ENCODE measurements at regions not wholly inside any gene's neighbourhood (a gene's known extent, or its start where the extent isn't known, plus 50 kb on each side); places are given as distances from the start of the nearest gene placed in this dataset.

DNA sequence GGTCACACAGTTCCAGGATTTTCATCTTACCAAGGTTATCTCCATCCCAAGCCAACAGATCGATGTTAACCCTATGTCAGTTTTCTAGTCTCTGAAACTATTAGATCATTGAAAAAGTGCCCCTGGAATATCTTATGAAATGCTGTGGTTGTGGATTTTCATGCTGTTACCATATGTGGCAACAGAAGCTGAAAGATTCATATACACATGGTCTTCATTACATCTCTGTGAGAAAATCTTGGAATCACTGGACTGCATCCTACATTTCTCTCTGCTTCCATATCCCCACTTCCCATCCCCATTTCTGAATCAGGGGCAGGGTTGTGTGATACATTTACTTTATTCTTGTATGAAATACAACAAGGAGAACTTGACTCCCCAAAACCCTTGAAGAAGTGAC lies 146.1 kb downstream of the SLC16A9 start:
- DNase-seq (no peak), ATAC-seq (no peak)
- no peaks in the 10 kb centered on the region for H3K27me3 Mint-ChIP-seq
- H3K36me3 Mint-ChIP-seq (ENCODE audit: low read depth) = no peaks in the 10 kb centered on the region
- CTCF ChIA-PET = no interaction called here
- intact Hi-C loops (cut with micrococcal nuclease) = no loop called here
- no peaks in the 10 kb centered on the region for H3K9me3 Mint-ChIP-seq
- H3K4me1 Mint-ChIP-seq (ENCODE audit: low read depth) = no peaks in the 10 kb centered on the region
- TF ChIP-seq, protein P1, sequence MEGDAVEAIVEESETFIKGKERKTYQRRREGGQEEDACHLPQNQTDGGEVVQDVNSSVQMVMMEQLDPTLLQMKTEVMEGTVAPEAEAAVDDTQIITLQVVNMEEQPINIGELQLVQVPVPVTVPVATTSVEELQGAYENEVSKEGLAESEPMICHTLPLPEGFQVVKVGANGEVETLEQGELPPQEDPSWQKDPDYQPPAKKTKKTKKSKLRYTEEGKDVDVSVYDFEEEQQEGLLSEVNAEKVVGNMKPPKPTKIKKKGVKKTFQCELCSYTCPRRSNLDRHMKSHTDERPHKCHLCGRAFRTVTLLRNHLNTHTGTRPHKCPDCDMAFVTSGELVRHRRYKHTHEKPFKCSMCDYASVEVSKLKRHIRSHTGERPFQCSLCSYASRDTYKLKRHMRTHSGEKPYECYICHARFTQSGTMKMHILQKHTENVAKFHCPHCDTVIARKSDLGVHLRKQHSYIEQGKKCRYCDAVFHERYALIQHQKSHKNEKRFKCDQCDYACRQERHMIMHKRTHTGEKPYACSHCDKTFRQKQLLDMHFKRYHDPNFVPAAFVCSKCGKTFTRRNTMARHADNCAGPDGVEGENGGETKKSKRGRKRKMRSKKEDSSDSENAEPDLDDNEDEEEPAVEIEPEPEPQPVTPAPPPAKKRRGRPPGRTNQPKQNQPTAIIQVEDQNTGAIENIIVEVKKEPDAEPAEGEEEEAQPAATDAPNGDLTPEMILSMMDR (IDR thresholded peaks at IDR 0.05) = no peak
- H3K4me3 Mint-ChIP-seq = no peak overlapping the region
- POLR2A ChIA-PET = no interaction called here
- no peak overlapping the region for H3K27ac Mint-ChIP-seq

DNA sequence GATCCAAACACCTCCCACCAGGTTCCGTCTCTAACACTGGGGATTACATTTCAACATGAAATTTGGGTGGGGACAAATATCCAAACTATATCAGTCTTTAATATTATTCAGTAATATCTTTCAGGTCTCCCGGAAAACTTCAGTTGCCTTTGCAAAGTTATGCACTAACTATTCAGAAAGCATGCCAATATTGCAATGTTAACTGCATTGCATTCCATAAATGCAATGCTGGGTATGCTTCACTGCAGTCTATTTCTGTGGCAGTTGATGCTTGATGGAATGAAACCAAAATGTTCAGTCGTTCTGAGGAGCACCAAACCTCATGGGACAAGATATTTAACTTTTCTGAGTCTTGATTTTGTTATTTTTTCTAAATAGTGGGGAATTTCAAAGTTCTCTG lies 147.5 kb downstream of the SLC16A9 start:
- no peaks in the 10 kb centered on the region for H3K9me3 Mint-ChIP-seq
- TF ChIP-seq, protein P1 (IDR thresholded peaks at IDR 0.05) = no peak
- H3K4me1 Mint-ChIP-seq (ENCODE audit: low read depth) = no peaks in the 10 kb centered on the region
- H3K4me3 Mint-ChIP-seq = no peak overlapping the region
- H3K27me3 Mint-ChIP-seq = no peaks in the 10 kb centered on the region
- POLR2A ChIA-PET = no interaction called here
- DNase-seq = no peak
- ATAC-seq = no peak
- no peaks in the 10 kb centered on the region for H3K36me3 Mint-ChIP-seq (ENCODE audit: low read depth)
- CTCF ChIA-PET = no interaction called here
- intact Hi-C loops (cut with micrococcal nuclease) = no loop called here
- no peak overlapping the region for H3K27ac Mint-ChIP-seq

DNA sequence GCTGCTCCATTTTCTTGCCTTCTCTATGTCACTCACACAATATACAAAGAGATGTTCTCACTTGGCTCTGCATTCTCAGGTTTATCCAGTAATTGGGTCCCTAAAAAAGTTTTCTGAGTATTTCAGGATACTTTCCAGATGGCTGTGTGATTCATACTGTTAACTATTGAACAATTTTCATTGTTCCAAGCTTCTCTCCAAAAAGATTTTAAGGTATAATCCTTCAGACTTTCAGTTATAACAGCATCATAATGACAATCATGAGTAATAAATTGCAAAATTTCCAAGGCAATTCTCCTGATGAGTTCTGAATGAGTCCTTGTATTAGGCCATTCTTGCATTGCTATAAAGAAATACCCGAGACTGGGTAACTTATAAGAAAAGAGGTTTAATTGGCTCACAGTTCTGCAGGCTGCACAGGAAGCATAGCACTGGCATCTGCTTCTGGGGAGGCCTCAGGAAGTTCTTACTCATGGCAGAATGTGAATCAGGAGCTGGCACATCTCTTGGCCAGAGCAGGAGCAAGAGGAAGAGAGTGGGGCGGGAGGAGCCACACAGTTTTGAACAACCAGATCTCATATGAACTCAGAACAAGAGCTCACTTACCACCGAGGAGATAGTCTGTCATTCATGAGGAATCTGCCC lies 148.1 kb downstream of the SLC16A9 start:
- H3K36me3 Mint-ChIP-seq (ENCODE audit: low read depth) = no peaks in the 10 kb centered on the region
- ChIA-PET CTCF (no interaction called here), POLR2A (no interaction called here)
- TF ChIP-seq, protein P1 (IDR thresholded peaks at IDR 0.05) = no peak
- H3K27ac Mint-ChIP-seq = no peak overlapping the region
- no peak overlapping the region for H3K4me3 Mint-ChIP-seq
- intact Hi-C loops (cut with micrococcal nuclease) = no loop called here
- H3K9me3 Mint-ChIP-seq = no peaks in the 10 kb centered on the region
- H3K4me1 Mint-ChIP-seq (ENCODE audit: low read depth) = no peaks in the 10 kb centered on the region
- no peak for ATAC-seq
- no peak for DNase-seq
- H3K27me3 Mint-ChIP-seq = no peaks in the 10 kb centered on the region

DNA sequence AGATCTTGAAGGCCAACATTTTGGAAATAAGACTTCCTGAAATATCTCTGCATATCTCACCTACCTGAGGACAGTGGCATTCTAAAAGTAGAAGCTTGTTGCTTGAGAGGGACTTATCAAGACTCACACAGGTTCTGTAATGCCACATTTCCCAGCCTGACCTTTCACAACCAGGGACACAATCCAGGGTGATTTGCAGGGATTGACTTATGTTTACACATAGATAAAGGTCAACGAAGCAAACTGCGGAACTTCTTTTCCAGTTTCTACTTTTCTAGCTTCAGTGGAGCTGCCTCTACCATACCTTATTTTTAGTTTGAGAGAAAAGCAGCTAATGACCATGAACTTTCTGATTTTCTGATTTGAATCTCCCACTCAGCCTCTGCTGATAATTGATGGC lies 148.7 kb downstream of the SLC16A9 start:
- ATAC-seq (no peak), DNase-seq (no peak)
- no peaks in the 10 kb centered on the region for H3K27me3 Mint-ChIP-seq
- ChIA-PET CTCF (no interaction called here), POLR2A (no interaction called here)
- H3K27ac Mint-ChIP-seq = no peak overlapping the region
- no peak overlapping the region for H3K4me3 Mint-ChIP-seq
- no peaks in the 10 kb centered on the region for H3K9me3 Mint-ChIP-seq
- H3K36me3 Mint-ChIP-seq (ENCODE audit: low read depth) = no peaks in the 10 kb centered on the region
- no peaks in the 10 kb centered on the region for H3K4me1 Mint-ChIP-seq (ENCODE audit: low read depth)
- intact Hi-C loops (cut with micrococcal nuclease) = no loop called here
- TF ChIP-seq, protein P1 (IDR thresholded peaks at IDR 0.05) = no peak

DNA sequence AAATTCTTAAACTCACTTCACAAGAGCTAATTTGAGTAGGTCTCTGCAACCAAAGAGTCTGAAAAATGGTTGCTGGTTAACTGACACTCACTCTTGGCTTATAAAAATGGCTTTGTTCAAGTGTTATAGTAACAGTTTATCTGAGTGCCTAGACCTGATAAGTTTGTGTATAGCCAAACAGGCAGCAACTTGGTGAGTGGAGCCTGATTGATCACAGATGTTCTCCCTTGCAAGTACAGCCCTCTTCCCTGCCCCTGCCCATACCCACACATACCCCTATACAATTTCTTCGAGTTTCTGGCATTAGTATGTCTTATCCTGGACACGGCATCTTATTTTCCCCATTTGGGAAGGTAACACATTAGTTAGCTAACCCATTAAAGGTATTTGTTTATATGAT lies 149.5 kb downstream of the SLC16A9 start:
- Mint-ChIP-seq H3K9me3 (no peaks in the 10 kb centered on the region), H3K27me3 (no peaks in the 10 kb centered on the region), H3K4me1 (ENCODE audit: low read depth) (no peaks in the 10 kb centered on the region), H3K36me3 (ENCODE audit: low read depth) (no peaks in the 10 kb centered on the region), H3K4me3 (no peak overlapping the region), H3K27ac (no peak overlapping the region)
- TF ChIP-seq, protein P1 (IDR thresholded peaks at IDR 0.05) = no peak
- intact Hi-C loops (cut with micrococcal nuclease) = no loop called here
- ChIA-PET CTCF (no interaction called here), POLR2A (no interaction called here)
- no peak for ATAC-seq
- no peak for DNase-seq

Measured in activated CD8-positive, alpha-beta T cell treated with anti-CD3 and anti-CD28 coated beads for 36 hours (primary cell).